ENCODE measurements at regions not wholly inside any gene's neighbourhood (a gene's known extent, or its start where the extent isn't known, plus 50 kb on each side); places are given as distances from the start of the nearest gene placed in this dataset.

DNA sequence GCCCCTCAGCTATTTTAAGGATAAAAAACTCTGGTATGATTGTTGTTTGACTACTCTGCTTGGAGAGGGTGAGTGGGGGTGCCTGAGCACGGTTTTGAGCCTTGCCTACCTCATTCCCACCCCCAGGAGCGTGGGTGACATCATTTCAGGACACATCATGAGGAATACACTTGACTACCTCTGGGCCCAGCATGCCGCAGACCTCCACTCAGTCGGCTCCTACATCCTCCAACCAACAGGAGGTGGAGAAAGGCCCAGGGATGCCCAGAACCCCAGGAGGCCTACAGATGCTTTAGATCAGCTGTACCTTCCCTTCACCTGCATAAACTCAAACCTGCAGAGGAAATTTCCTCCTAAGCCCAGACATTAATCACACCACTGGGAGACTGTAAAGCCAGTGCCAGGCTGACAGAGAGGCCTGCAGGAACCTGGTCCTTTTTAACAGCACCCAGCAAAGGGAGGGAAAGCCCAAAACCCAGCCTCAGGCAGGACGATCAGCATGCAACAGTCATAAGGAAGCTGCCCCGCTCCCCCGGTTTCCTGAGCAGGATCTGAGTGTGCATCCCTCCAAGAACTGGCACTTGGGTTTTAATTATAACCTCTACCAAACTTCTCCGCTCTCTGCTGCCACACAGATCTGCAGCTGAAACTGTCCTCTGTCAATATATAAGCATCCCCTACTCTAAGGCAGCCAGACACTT, 61.7 kb upstream of the ZNRF2 start:
- no peaks in the 10 kb centered on the region for H3K36me3 ChIP-seq (ENCODE audit: control insufficient read depth in 1 of 2, insufficient read depth in 2 of 2, low read length in 2 of 2)
- no peak for TF ChIP-seq EZH2phosphoT487 (IDR thresholded peaks at IDR 0.05; ENCODE audit: borderline replicate concordance)
- TF ChIP-seq FOSL1 (IDR thresholded peaks at IDR 0.05; ENCODE audit: low read depth) = no peak
- TF ChIP-seq, protein P1, sequence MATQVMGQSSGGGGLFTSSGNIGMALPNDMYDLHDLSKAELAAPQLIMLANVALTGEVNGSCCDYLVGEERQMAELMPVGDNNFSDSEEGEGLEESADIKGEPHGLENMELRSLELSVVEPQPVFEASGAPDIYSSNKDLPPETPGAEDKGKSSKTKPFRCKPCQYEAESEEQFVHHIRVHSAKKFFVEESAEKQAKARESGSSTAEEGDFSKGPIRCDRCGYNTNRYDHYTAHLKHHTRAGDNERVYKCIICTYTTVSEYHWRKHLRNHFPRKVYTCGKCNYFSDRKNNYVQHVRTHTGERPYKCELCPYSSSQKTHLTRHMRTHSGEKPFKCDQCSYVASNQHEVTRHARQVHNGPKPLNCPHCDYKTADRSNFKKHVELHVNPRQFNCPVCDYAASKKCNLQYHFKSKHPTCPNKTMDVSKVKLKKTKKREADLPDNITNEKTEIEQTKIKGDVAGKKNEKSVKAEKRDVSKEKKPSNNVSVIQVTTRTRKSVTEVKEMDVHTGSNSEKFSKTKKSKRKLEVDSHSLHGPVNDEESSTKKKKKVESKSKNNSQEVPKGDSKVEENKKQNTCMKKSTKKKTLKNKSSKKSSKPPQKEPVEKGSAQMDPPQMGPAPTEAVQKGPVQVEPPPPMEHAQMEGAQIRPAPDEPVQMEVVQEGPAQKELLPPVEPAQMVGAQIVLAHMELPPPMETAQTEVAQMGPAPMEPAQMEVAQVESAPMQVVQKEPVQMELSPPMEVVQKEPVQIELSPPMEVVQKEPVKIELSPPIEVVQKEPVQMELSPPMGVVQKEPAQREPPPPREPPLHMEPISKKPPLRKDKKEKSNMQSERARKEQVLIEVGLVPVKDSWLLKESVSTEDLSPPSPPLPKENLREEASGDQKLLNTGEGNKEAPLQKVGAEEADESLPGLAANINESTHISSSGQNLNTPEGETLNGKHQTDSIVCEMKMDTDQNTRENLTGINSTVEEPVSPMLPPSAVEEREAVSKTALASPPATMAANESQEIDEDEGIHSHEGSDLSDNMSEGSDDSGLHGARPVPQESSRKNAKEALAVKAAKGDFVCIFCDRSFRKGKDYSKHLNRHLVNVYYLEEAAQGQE (IDR thresholded peaks at IDR 0.05; ENCODE audit: low read depth) = no peak
- TF ChIP-seq SRF (IDR thresholded peaks at IDR 0.05; ENCODE audit: low read depth) = no peak
- TF ChIP-seq, protein P2, sequence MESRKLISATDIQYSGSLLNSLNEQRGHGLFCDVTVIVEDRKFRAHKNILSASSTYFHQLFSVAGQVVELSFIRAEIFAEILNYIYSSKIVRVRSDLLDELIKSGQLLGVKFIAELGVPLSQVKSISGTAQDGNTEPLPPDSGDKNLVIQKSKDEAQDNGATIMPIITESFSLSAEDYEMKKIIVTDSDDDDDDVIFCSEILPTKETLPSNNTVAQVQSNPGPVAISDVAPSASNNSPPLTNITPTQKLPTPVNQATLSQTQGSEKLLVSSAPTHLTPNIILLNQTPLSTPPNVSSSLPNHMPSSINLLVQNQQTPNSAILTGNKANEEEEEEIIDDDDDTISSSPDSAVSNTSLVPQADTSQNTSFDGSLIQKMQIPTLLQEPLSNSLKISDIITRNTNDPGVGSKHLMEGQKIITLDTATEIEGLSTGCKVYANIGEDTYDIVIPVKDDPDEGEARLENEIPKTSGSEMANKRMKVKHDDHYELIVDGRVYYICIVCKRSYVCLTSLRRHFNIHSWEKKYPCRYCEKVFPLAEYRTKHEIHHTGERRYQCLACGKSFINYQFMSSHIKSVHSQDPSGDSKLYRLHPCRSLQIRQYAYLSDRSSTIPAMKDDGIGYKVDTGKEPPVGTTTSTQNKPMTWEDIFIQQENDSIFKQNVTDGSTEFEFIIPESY (IDR thresholded peaks at IDR 0.05; ENCODE audit: extremely low read depth, insufficient replicate concordance, low read length) = no peak
- no peak for TF ChIP-seq ZNF274 (IDR thresholded peaks at IDR 0.05; ENCODE audit: low read depth, low read length)
- no peak for TF ChIP-seq JUND (IDR thresholded peaks at IDR 0.05)
- intact Hi-C loops (cut with micrococcal nuclease) = no loop called here
- no peak overlapping the region for H3K9ac ChIP-seq (ENCODE audit: low read length)
- ChIA-PET RAD21 (ENCODE audit: low non-redundant PET in 1 of 2, low total read pairs in 2 of 2, uncharacterized antibody in 2 of 2, unreplicated experiment in 2 of 2) (no interaction called here), POLR2A (no interaction called here), CTCF (no interaction called here)
- ATAC-seq (no peak), DNase-seq (ENCODE audit: low read depth, low spot score) (no peak)
- BruUV-seq (replicated peaks) = no TSS peak
- H3K4me3 ChIP-seq (replicated peaks in 1 of 2; ENCODE audit: low read depth in 1 of 2, low read length in 2 of 2) = no peak overlapping the region
- H3K27ac ChIP-seq (ENCODE audit: low read depth, low read length) = no peak overlapping the region
- no peak overlapping the region for H3K4me2 ChIP-seq (ENCODE audit: low read length)
- no peak overlapping the region for H2AFZ ChIP-seq (ENCODE audit: low read depth, low read length, poor library complexity, severe bottlenecking)
- no peaks in the 10 kb centered on the region for H4K20me1 ChIP-seq (ENCODE audit: insufficient read depth)
- no peaks in the 10 kb centered on the region for H3K9me3 ChIP-seq (ENCODE audit: control insufficient read depth in 1 of 2, insufficient read depth in 1 of 2, low read depth in 1 of 2, low read length in 2 of 2)
- H3K27me3 ChIP-seq (ENCODE audit: insufficient read depth, low read length) = no peaks in the 10 kb centered on the region
- H3K4me1 ChIP-seq (ENCODE audit: control insufficient read depth in 1 of 2, insufficient read depth in 2 of 2, low read length in 2 of 2) = peaks cover 15 to 23% of the 10 kb centered on the region in 2 experiments
- H3K9me2 ChIP-seq (ENCODE audit: insufficient read depth) = no peaks in the 10 kb centered on the region
- H3K79me2 ChIP-seq (ENCODE audit: insufficient read depth, low read length) = no peaks in the 10 kb centered on the region
